SK-N-MC (cell line): ENCODE measurements at regions not wholly inside any gene's neighbourhood (a gene's known extent, or its start where the extent isn't known, plus 50 kb on each side); places are given as distances from the start of the nearest gene placed in this dataset.

Experiments
- EZH2 ChIP-seq: fragments of 200-600 bp; sonication (generic); IDR thresholded peaks from one replicate; pipeline ENCODE4 v1.6.1; 2017; ENCODE audit warnings: antibody characterized with exemption
- FOXP2 ChIP-seq: optimal IDR thresholded peaks from 2 replicates; pipeline ENCODE3; 2011; ENCODE audit warnings: mild to moderate bottlenecking, moderate library complexity; ENCODE audit not compliant: insufficient read depth; ENCODE audit errors: extremely low read length, control extremely low read depth
- POLR2AphosphoS5 ChIP-seq: IDR thresholded peaks from 2 replicates; pipeline ENCODE4 v1.6.1; 2012; ENCODE audit warnings: mild to moderate bottlenecking, low read depth, low read length, borderline replicate concordance

DNA sequence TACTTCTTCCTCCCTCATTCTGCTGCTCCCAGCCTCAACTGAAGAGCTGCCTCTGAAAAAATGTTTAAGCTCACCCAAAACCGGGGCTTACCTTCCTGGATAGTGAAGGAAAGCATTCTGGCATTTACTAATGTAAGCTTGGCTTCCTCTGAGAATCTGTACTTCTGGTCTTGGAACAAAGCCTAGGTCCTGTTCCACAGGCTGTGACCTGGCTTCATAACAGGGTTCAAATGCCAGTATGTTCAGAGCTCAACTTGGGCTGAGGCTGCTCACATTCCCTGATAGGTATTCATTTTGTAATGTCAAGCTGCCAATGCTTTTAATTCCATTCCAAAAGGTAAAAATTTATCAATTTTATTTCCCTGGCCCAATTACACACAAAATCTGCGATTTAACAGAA is 411.7 kb upstream of the KCNN2 start:
- TF ChIP-seq EZH2 = no peak
- no peak for TF ChIP-seq POLR2AphosphoS5
- TF ChIP-seq FOXP2 = no peak
